NB4 (cell line): ENCODE measurements at regions not wholly inside any gene's neighbourhood (a gene's known extent, or its start where the extent isn't known, plus 50 kb on each side); places are given as distances from the start of the nearest gene placed in this dataset.

ENCODE experiments used
- DNase-seq: peaks from one replicate; pipeline ENCODE4 v3.0.0; 2010; ENCODE audit warnings: low read depth
- H3K4me3 ChIP-seq: one replicate; pipeline ENCODE4 v1.5.1; 2011; ENCODE audit warnings: mild to moderate bottlenecking, low read depth, low read length, moderate library complexity
- CTCF ChIP-seq: IDR thresholded peaks from one replicate; pipeline ENCODE4 v1.5.1; 2012; ENCODE audit warnings: low read depth, low read length
- MAX ChIP-seq: IDR thresholded peaks from 2 replicates; pipeline ENCODE4 v1.6.1; 2011; ENCODE audit warnings: low read depth, low read length
- MYC ChIP-seq: IDR thresholded peaks from 2 replicates; pipeline ENCODE4 v1.6.1; 2011; ENCODE audit warnings: low read depth, low read length
- POLR2A ChIP-seq: IDR thresholded peaks from 2 replicates; pipeline ENCODE4 v1.6.1; 2011; ENCODE audit warnings: mild to moderate bottlenecking; ENCODE audit not compliant: insufficient read length; ENCODE audit errors: extremely low read depth

DNA sequence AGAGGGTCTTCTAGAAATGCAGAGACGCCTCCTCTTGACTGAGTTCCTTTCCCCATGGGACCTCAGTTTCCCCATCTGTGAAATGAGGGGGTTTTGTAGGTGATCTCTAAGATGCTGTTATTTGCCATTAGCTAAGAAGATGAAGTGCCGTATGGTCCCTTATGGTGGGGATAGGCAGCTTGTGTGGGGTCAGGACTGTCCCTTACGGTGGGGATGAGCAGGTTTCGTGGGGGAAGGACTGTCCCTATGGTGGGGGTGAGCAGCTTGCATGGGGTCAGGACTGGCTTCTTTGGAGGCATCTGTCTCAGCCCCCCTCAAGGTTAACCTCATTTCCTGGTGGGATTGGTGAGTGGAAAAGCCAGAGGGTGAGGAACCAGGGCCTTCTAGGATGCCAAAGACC is 148.3 kb upstream of the GPR26 start:
- TF ChIP-seq CTCF (no peak), MAX (no peak), MYC (no peak)
- no peak overlapping the region for H3K4me3 ChIP-seq
- DNase-seq, result no peak

DNA sequence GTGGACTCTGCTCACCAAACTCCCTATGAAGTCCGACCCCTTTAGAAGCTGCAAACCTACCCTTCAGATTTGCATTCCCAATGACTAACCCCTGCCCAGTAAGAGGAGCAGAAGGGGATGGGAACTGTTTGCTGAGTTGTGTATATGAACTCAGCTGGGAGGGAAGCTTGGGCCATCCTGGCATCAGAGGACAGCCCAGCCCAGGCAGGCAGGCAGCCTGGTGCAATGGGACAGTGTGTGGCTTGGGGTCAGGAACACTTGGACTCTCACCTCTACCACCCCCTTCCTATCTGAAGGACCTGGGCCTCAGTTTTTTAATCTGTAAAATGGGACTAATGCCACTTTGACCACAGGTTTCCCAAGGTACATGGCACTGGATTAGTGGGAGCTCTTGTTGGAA is 147.4 kb upstream of the GPR26 start:
- no peak for DNase-seq
- TF ChIP-seq MAX, result no peak
- no peak for TF ChIP-seq POLR2A
- TF ChIP-seq MYC, result no peak
- no peak for TF ChIP-seq CTCF
- no peak overlapping the region for H3K4me3 ChIP-seq

- no peak for DNase-seq
- H3K4me3 ChIP-seq, result no peak overlapping the region
- TF ChIP-seq CTCF (no peak), POLR2A (no peak), MAX (no peak), MYC (no peak)
Measured at GRCh38 chr10:123519861-123520260, 146.3 kb upstream of the GPR26 start.

- TF ChIP-seq MAX, result no peak
- no peak for TF ChIP-seq POLR2A
- TF ChIP-seq MYC, result no peak
- TF ChIP-seq CTCF, result no peak
- no peak overlapping the region for H3K4me3 ChIP-seq
- no peak for DNase-seq
Measured at GRCh38 chr10:123521076-123521475, 145.1 kb upstream of the GPR26 start.

- DNase-seq, result no peak
- TF ChIP-seq MYC, result no peak
- no peak for TF ChIP-seq CTCF
- no peak overlapping the region for H3K4me3 ChIP-seq
Measured at GRCh38 chr10:123521556-123521955, 144.6 kb upstream of the GPR26 start.

DNA sequence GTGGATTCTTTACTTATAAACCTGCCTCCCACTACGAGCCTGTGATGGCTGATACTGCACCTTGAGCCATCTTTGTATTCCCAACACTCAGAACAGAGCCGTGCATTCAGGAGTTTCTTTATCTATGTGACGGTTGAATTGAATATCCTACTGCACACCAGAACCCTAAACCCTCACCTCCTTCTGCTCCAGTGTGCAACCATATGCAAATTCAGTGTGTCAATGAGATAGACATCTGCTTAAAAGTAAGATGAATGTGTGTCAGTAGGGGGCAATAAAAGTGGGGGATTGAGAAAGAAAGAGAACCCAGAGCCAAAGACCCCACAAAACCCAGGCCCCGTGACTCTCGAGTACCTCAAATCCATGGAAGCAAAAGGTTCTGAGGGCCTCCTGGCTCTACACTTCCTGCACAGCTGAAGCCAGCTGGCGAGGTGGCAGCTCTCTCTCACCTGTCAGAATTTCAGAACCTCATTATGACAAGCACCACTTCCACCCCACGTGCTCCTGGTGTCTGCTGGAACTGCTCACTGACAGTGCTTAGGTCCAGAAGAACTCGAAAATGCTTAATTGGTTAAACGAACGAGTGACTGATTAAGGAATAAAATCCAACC is 143.3 kb upstream of the GPR26 start:
- H3K4me3 ChIP-seq, result no peak overlapping the region
- DNase-seq, result no peak
- TF ChIP-seq POLR2A (no peak), MAX (no peak), MYC (no peak), CTCF (no peak)
